Astrocyte (in vitro differentiated cells and primary cell): ENCODE measurements at regions not wholly inside any gene's neighbourhood (a gene's known extent, or its start where the extent isn't known, plus 50 kb on each side); places are given as distances from the start of the nearest gene placed in this dataset.

Experiments
- EZH2 ChIP-seq: IDR thresholded peaks from 2 replicates; pipeline ENCODE4 v1.6.1; 2012; ENCODE audit warnings: mild to moderate bottlenecking, low read length, inconsistent platforms; ENCODE audit not compliant: insufficient read depth
- TF ChIP-seq, protein P1 (sequence below): IDR thresholded peaks from 2 replicates; pipeline ENCODE4 v1.5.1; 2011; ENCODE audit warnings: low read depth, mild to moderate bottlenecking, inconsistent platforms, low read length, moderate library complexity; ENCODE audit not compliant: insufficient read depth

DNA sequence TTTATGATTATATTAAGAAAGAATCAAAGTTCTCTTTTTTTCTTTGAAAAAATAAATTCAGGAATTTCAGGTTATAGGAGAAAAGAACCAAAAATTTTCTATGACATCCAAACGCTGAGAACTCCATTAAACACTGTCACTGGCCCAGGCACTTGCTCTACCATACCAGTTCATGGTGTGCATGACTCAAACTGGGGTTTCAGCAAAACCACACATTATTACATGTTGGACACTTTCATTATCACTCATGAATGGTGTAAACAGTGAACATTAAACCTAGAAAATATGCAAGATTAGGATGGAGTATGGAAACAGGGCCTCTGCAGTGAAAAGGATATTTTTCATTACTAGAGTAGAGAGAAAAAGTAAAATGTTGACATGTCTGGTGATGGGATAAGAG is 369.9 kb upstream of the FAM174A start:
- TF ChIP-seq, protein P1, sequence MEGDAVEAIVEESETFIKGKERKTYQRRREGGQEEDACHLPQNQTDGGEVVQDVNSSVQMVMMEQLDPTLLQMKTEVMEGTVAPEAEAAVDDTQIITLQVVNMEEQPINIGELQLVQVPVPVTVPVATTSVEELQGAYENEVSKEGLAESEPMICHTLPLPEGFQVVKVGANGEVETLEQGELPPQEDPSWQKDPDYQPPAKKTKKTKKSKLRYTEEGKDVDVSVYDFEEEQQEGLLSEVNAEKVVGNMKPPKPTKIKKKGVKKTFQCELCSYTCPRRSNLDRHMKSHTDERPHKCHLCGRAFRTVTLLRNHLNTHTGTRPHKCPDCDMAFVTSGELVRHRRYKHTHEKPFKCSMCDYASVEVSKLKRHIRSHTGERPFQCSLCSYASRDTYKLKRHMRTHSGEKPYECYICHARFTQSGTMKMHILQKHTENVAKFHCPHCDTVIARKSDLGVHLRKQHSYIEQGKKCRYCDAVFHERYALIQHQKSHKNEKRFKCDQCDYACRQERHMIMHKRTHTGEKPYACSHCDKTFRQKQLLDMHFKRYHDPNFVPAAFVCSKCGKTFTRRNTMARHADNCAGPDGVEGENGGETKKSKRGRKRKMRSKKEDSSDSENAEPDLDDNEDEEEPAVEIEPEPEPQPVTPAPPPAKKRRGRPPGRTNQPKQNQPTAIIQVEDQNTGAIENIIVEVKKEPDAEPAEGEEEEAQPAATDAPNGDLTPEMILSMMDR = no peak
- no peak for TF ChIP-seq EZH2
